Astrocyte (in vitro differentiated cells and primary cell): ENCODE measurements at regions not wholly inside any gene's neighbourhood (a gene's known extent, or its start where the extent isn't known, plus 50 kb on each side); places are given as distances from the start of the nearest gene placed in this dataset.

Source experiments
- CTCF ChIP-seq: IDR thresholded peaks from 2 replicates; pipeline ENCODE4 v1.5.1; 2011; ENCODE audit warnings: low read depth, mild to moderate bottlenecking, inconsistent platforms, low read length, moderate library complexity; ENCODE audit not compliant: insufficient read depth
- EZH2 ChIP-seq: IDR thresholded peaks from 2 replicates; pipeline ENCODE4 v1.6.1; 2012; ENCODE audit warnings: mild to moderate bottlenecking, low read length, inconsistent platforms; ENCODE audit not compliant: insufficient read depth

DNA sequence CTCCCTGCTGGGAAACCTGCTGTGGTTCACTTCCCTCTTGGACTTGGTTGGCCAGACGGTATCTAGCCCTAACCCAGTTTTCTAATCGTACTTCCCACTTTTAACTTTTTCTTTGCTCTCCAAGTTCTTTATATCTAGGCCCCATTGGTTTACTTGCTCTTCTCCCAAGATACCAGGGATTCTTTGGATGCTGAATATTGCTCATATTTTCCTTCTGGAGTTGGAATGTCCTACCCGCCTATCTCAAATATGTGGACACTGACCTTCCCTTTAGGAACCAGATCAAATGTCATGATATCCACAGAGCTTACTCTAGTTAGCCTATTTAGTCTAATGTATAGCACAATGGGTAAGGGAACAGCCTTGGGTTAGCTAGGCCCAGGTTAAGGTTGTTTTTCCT lies 228.6 kb downstream of the DACT1 start:
- TF ChIP-seq CTCF (no peak), EZH2 (no peak)
